Psoas muscle (tissue), 7 donors: ENCODE measurements at regions not wholly inside any gene's neighbourhood (a gene's known extent, or its start where the extent isn't known, plus 50 kb on each side); places are given as distances from the start of the nearest gene placed in this dataset.

Experiments
- ATAC-seq, 4 donors: fragments of 200-7000 bp; cut with Tn5 transposase; one replicate each; pipeline ENCODE4 v1.9.1; 2020; ENCODE audit warnings: moderate library complexity in 3 of 4, mild to moderate bottlenecking in 2 of 4
- DNase-seq, 2 donors: peaks; one replicate each; pipeline ENCODE4 v3.0.0-alpha.2; 2020
- H3K27ac ChIP-seq: fragments of 200-600 bp; one replicate; pipeline ENCODE4 v1.8.0; 2022
- H3K27me3 ChIP-seq, 3 donors: fragments of 200-600 bp in 1 of 3; one replicate each; pipeline versions ENCODE4 v1.6.1 to v1.8.0; 2013 to 2022; ENCODE audit warnings: low read length in 2 of 3, mild to moderate bottlenecking in 2 of 3, moderate library complexity in 1 of 3; ENCODE audit not compliant: insufficient read depth in 3 of 3
- H3K36me3 ChIP-seq, 2 donors: fragments of 200-600 bp in 1 of 2; one replicate each; pipeline versions ENCODE4 v1.6.1 to v1.8.0; 2013 to 2022; ENCODE audit warnings: low read depth in 1 of 2, mild to moderate bottlenecking in 1 of 2, moderate library complexity in 1 of 2; ENCODE audit not compliant: insufficient read depth in 1 of 2
- H3K4me1 ChIP-seq: fragments of 200-600 bp; one replicate; pipeline ENCODE4 v1.8.0; 2022
- H3K4me3 ChIP-seq: fragments of 200-600 bp; one replicate; pipeline ENCODE4 v1.8.0; 2022; ENCODE audit warnings: mild to moderate bottlenecking
- H3K9me3 ChIP-seq: fragments of 200-600 bp; one replicate; pipeline ENCODE4 v1.8.0; 2022
- CTCF ChIP-seq: fragments of 200-600 bp; IDR thresholded peaks from one replicate; pipeline ENCODE4 v1.8.0; 2022; ENCODE audit warnings: antibody characterized with exemption
- WGBS, 3 donors: extraction: QIAGEN DNeasy Blood & Tissue Kit; methylation state at CpG; one replicate each; pipeline versions ENCODE4 v1.1.6 to v1.1.7; 2013; 5-methylcytosine and 5-hydroxymethylcytosine counted together
- intact Hi-C, 2 donors: fragments of 100-400 bp; cut with DNase I; formaldehyde crosslinking; loops; one replicate each; pipeline versions ENCODE4 v1.11.0 to v1.14.2; 2022
- donor health status: healthy with polysubstance abuse.
- donor health status: DM: no; HTN: no; CAD: no; lungs with moderate emphysema.
- donor health status: Bipolar disorder and iron deficiency.
- donor health status: healthy.
- donor health status: DM: yes; HTN: yes; CAD: no.
- donor health status: DM: no; HTN: no; CAD: no.
- donor health status: DM: yes; HTN: yes; CAD: no.

DNA sequence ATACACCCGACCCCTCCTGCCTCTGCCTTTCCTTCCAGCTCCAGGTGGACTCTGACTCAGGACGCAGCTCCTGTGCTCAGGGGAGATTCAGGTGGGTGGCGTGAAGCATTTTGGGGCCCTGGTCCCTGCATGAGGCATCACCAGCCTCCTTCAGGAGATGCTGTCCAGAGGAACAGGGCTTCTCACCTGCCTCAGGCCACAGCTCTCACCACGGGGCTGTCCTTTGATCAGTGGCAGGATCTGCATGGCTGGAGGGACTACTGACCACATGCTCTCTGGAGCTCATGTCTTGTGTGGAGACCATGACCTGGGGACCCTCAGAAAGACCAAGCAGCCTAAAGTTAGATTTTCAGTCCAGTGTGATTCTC is 58.8 kb downstream of the GGTLC2 start:
- Histone ChIP-seq H3K27ac (no peak overlapping the region), H3K4me3 (no peak overlapping the region), H3K36me3 (no peaks in the 10 kb centered on the region), H3K4me1 (no peaks in the 10 kb centered on the region), H3K27me3 (no peaks in the 10 kb centered on the region), H3K9me3 (no peaks in the 10 kb centered on the region)
- ATAC-seq = no peak
- no peak for DNase-seq
- no peak for TF ChIP-seq CTCF
- WGBS, 3 donors = 86 to 87% (median 86%) methylated on average over 4 of the region's 4 CpGs
- intact Hi-C loops = no loop called here

DNA sequence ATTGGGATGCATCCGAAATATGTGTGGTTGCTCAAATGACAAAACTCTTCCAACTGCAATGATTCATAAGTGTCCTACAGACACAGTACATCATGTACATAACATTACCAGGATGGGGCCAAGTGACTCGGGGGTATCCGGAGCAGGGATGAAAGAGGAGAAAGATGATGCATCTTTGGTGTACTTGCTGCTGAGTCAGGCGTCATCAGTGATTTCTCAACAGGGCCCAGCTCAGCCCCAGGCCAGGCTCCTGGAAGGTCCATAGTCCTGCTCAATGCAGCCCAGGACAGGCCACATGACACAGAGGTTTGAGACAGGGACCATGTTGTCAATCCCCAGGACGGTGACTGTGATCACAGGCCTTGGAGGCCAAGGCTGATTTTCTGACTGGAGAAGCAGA is 59.3 kb downstream of the GGTLC2 start:
- H3K27me3 ChIP-seq = no peaks in the 10 kb centered on the region
- 76 to 88% (median 85%) methylated on average over 5 of the region's 5 CpGs for WGBS, 3 donors

DNA sequence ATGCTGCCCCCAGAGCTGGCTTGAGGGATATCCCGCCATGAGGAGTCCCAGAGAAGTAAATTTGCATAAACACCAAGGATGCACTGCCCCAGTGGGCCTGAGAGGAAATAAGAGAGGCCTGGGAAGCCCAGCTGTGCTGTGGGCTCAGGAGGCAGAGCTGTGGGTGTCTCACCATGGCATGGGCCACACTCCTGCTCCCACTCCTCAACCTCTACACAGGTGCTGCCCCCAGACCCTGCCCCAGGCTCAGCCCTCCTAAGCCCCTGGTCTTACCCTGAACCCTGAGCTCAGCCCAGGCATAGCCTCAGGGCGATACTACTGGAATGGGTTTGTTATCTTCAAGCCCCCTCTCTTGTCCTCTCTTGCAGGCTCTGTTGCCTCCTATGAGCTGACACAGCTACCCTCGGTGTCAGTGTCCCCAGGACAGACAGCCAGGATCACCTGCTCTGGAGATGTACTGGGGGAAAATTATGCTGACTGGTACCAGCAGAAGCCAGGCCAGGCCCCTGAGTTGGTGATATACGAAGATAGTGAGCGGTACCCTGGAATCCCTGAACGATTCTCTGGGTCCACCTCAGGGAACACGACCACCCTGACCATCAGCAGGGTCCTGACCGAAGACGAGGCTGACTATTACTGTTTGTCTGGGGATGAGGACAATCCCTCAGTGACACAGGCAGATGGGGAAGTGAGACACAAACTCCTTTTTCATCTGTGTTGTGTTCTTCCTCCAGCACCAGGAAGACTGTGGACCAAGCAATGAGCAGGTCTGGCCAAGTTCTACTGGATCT is 59.9 kb downstream of the GGTLC2 start:
- Histone ChIP-seq H3K27me3 (peaks cover 0 to under 1% (median 0%) of the 10 kb centered on the region in 3 donors), H3K9me3 (no peaks in the 10 kb centered on the region), H3K27ac (no peak overlapping the region), H3K4me1 (no peaks in the 10 kb centered on the region), H3K4me3 (no peak overlapping the region), H3K36me3 (no peaks in the 10 kb centered on the region)
- DNase-seq (no peak), ATAC-seq (no peak)
- WGBS, 3 donors = 89 to 92% (median 91%) methylated on average over 9 of the region's 9 CpGs
- intact Hi-C loops = no loop called here
- no peak for TF ChIP-seq CTCF

More for the DNA sequence above, 59.3 kb downstream of the GGTLC2 start:
- no peak overlapping the region for H3K4me3 ChIP-seq
- peak in 1 of 4 donors; percentile 48 for ATAC-seq
- H3K36me3 ChIP-seq = no peaks in the 10 kb centered on the region
- intact Hi-C loops = no loop called here
- H3K4me1 ChIP-seq = no peaks in the 10 kb centered on the region
- H3K27ac ChIP-seq = no peak overlapping the region
- TF ChIP-seq CTCF = no peak
- no peaks in the 10 kb centered on the region for H3K9me3 ChIP-seq
- DNase-seq = no peak

GRCh38 chr22:22705328-22706100 is 61.1 kb downstream of the GGTLC2 start:
- peaks cover 0 to 6% (median 0%) of the 10 kb centered on the region in 3 donors for H3K27me3 ChIP-seq
- no peaks in the 10 kb centered on the region for H3K36me3 ChIP-seq
- intact Hi-C loops = no loop called here
- no peak overlapping the region for H3K27ac ChIP-seq
- ATAC-seq = no peak
- no peak for DNase-seq
- H3K4me3 ChIP-seq = no peak overlapping the region
- 81 to 90% (median 87%) methylated on average over 5 of the region's 5 CpGs for whole genome bisulfite sequencing, 3 donors
- TF ChIP-seq CTCF = no peak
- H3K9me3 ChIP-seq = no peaks in the 10 kb centered on the region
- no peaks in the 10 kb centered on the region for H3K4me1 ChIP-seq
